A673 (cell line): ENCODE measurements at regions not wholly inside any gene's neighbourhood (a gene's known extent, or its start where the extent isn't known, plus 50 kb on each side); places are given as distances from the start of the nearest gene placed in this dataset.

Source experiments
- BruUV-seq: library from RNA; stranded (reverse); fragments of 400-500 nt; replicated peaks from 2 replicates; lab custom pipeline; 2021; lab: Mats Ljungman, UMichigan
- CTCF ChIA-PET: fragments of 300-600 bp; sonication (Branson Sonifier 250); formaldehyde crosslinking; loops from one replicate; lab custom pipeline; 2022; ENCODE audit warnings: antibody characterized with exemption; lab: Charles Lee
- POLR2A ChIA-PET: fragments of 300-600 bp; sonication (Branson Sonifier 250); formaldehyde crosslinking; loops from one replicate; lab custom pipeline; 2022; ENCODE audit warnings: antibody characterized with exemption; ENCODE audit not compliant: low non-redundant PET; lab: Charles Lee
- DNase-seq: peaks from one replicate; pipeline ENCODE4 v3.0.0-alpha.2; 2015; ENCODE audit warnings: low spot score
- H3K27ac ChIP-seq: fragments of 200-600 bp; sonication (generic); 2 replicates; pipeline ENCODE4 v1.5.1; 2016; ENCODE audit warnings: mixed run types, low read depth, mild to moderate bottlenecking, mixed read lengths, antibody characterized with exemption, low read length; ENCODE audit not compliant: poor library complexity, severe bottlenecking
- H3K27me3 ChIP-seq: fragments of 200-600 bp; sonication (generic); replicated peaks from 2 replicates; pipeline ENCODE4 v1.6.1; 2017; ENCODE audit warnings: mixed run types, low read depth, mild to moderate bottlenecking, mixed read lengths, antibody characterized with exemption, low read length; ENCODE audit not compliant: insufficient read depth, poor library complexity
- H3K36me3 ChIP-seq: fragments of 200-600 bp; sonication (generic); 2 replicates; pipeline ENCODE4 v1.6.1; 2016; ENCODE audit warnings: mixed run types, mild to moderate bottlenecking, mixed read lengths, antibody characterized with exemption, low read length; ENCODE audit not compliant: insufficient read depth, poor library complexity, severe bottlenecking
- H3K4me1 ChIP-seq: fragments of 200-600 bp; sonication (generic); 2 replicates; pipeline ENCODE4 v1.6.1; 2017; ENCODE audit warnings: mixed run types, mild to moderate bottlenecking, mixed read lengths, antibody characterized with exemption, low read length; ENCODE audit not compliant: insufficient read depth, poor library complexity, severe bottlenecking
- H3K4me3 ChIP-seq: fragments of 200-600 bp; sonication (generic); 2 replicates; pipeline ENCODE4 v1.5.1; 2016; ENCODE audit warnings: low read depth, mixed run types, mild to moderate bottlenecking, mixed read lengths, low read length; ENCODE audit not compliant: poor library complexity, severe bottlenecking
- H3K9me3 ChIP-seq: fragments of 200-600 bp; sonication (generic); 2 replicates; pipeline ENCODE4 v1.6.1; 2016; ENCODE audit warnings: mixed run types, low read depth, mild to moderate bottlenecking, mixed read lengths, antibody characterized with exemption, low read length; ENCODE audit not compliant: poor library complexity, severe bottlenecking
- EZH2 ChIP-seq: fragments of 200-600 bp; sonication (generic); IDR thresholded peaks from 2 replicates; pipeline ENCODE4 v1.6.1; 2017; ENCODE audit warnings: borderline replicate concordance, low read depth, mild to moderate bottlenecking, mixed read lengths, antibody characterized with exemption, low read length; ENCODE audit not compliant: poor library complexity, severe bottlenecking
- intact Hi-C: fragments of 100-400 bp; cut with micrococcal nuclease; formaldehyde crosslinking; loops from one replicate; pipeline ENCODE4 v1.10.0; 2022; ENCODE audit not compliant: unreplicated experiment
- TF ChIP-seq, protein P1 (sequence below): fragments of 300-800, 200-600 bp; sonication (generic); conservative IDR thresholded peaks from 2 replicates; pipeline ENCODE4 v1.5.1; 2017; ENCODE audit warnings: low read depth, mild to moderate bottlenecking, antibody characterized with exemption, low read length, moderate library complexity, mixed read lengths

DNA sequence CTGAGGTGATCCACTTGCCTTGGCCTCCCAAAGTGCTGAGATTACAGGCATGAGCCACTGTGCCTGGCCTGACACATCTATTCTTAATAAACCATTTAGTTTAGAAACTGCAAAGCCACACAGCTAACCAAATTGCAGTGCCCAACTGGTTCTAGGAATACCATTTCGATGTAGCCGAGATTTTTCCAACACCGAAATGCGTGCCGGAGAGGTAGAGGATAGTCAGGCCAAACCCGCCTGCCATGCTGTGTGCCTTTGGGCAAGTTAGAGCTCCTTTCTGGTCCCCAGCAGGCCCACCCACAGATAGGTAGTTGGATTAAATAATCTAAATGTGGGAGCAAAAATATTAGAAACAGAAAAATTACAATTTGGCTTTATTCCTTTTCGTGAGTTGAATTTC is 254.4 kb downstream of the FOXD2 start:
- POLR2A ChIA-PET = no interaction called here
- no TSS peak for BruUV-seq
- Histone ChIP-seq H3K27ac (no peak overlapping the region), H3K27me3 (no peaks in the 10 kb centered on the region), H3K4me1 (no peaks in the 10 kb centered on the region), H3K4me3 (no peak overlapping the region), H3K36me3 (no peaks in the 10 kb centered on the region), H3K9me3 (no peaks in the 10 kb centered on the region)
- CTCF ChIA-PET = no interaction called here
- DNase-seq = no peak
- TF ChIP-seq, protein P1, sequence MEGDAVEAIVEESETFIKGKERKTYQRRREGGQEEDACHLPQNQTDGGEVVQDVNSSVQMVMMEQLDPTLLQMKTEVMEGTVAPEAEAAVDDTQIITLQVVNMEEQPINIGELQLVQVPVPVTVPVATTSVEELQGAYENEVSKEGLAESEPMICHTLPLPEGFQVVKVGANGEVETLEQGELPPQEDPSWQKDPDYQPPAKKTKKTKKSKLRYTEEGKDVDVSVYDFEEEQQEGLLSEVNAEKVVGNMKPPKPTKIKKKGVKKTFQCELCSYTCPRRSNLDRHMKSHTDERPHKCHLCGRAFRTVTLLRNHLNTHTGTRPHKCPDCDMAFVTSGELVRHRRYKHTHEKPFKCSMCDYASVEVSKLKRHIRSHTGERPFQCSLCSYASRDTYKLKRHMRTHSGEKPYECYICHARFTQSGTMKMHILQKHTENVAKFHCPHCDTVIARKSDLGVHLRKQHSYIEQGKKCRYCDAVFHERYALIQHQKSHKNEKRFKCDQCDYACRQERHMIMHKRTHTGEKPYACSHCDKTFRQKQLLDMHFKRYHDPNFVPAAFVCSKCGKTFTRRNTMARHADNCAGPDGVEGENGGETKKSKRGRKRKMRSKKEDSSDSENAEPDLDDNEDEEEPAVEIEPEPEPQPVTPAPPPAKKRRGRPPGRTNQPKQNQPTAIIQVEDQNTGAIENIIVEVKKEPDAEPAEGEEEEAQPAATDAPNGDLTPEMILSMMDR = no peak
- no peak for TF ChIP-seq EZH2
- intact Hi-C loops = no loop called here

DNA sequence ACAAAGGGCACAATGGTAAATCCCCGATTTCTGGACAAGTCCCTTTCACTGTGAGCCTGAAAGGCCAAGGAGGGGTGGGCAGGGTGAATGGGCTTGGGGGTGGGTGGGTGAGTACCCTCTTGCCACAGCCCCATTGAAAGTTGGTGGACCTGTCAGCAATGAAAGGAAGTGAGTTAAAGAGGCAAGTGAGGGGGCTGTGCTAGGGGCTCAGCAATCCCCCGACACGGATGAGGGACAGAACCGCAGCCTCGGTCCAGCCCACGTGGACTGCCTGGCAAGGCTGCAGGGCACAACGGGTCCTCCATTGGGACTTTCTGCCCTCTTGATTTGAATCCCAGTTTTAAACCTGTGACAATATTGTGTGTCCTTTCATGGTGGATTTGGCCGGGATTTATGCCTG is 255.3 kb downstream of the FOXD2 start:
- CTCF ChIA-PET = no interaction called here
- H3K4me1 ChIP-seq = no peaks in the 10 kb centered on the region

DNA sequence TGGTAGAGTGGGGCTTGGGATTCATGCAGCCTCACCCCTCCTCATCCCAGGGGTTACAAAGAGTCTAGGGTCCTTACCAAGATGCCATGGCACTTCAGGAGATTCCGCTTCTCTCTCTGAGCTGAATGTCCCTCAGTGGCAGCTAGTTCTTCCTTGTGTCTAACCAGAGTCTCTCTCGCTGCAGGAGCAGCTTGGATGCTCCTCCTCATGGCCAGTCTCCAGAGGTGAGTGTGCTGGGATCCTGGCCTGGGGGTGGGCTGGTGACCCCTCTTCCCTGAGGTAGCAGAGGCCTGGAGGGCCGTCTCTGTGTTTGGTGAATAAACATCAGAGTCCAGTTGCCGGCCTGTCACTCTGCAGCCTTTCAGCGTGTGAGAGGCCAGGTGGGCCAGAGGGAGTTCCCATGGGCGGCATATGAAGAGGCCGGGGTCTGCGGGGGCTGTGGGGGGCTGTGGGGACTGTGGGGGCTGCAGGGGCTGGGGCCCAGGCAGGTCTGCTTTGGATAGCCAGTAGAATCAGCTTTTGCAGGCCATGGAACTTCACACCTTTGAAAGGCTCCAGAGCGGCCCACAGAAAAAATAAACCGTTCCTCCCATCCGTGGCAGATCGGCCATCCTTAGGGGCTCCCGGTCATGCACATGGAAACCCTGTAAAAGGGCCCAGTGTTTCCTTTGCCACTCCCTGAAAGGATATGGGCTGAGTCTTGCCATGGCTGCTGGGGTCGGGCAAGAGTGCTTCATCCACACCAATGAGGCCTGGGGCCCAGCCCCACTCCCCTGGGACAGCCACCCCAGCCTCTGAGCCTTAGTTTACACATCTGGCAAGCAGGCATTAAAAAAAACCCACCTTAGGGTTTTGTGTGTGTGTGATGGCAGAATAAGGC is 256.4 kb downstream of the FOXD2 start:
- CTCF ChIA-PET = no interaction called here
- Histone ChIP-seq H3K36me3 (no peaks in the 10 kb centered on the region), H3K27ac (no peak overlapping the region), H3K9me3 (no peaks in the 10 kb centered on the region), H3K27me3 (no peaks in the 10 kb centered on the region), H3K4me3 (no peak overlapping the region), H3K4me1 (no peaks in the 10 kb centered on the region)
- BruUV-seq = no TSS peak
- no peak for DNase-seq
- TF ChIP-seq, protein P1 = no peak
- no peak for TF ChIP-seq EZH2
- intact Hi-C loops = no loop called here
- POLR2A ChIA-PET = no interaction called here

More for the DNA sequence above, 255.3 kb downstream of the FOXD2 start:
- DNase-seq = no peak
- H3K4me3 ChIP-seq = no peak overlapping the region
- no peaks in the 10 kb centered on the region for H3K36me3 ChIP-seq
- POLR2A ChIA-PET = no interaction called here
- intact Hi-C loops = no loop called here
- TF ChIP-seq, protein P1 = no peak
- TF ChIP-seq EZH2 = no peak
- no peaks in the 10 kb centered on the region for H3K27me3 ChIP-seq
- H3K27ac ChIP-seq = no peak overlapping the region
- BruUV-seq = no TSS peak
- no peaks in the 10 kb centered on the region for H3K9me3 ChIP-seq
